Peyer's patch (tissue), 4 donors: ENCODE measurements at regions not wholly inside any gene's neighbourhood (a gene's known extent, or its start where the extent isn't known, plus 50 kb on each side); places are given as distances from the start of the nearest gene placed in this dataset.
A peak's percentile ranks its signal among the peaks of the same experiment; 100 is the strongest.

Experiments used
- POLR2A ChIP-seq, 2 donors: fragments of 450-650 bp; IDR thresholded peaks; one replicate each; pipeline ENCODE4 v1.5.1; 2017; ENCODE audit warnings: antibody characterized with exemption in 2 of 2, mild to moderate bottlenecking in 2 of 2, moderate library complexity in 2 of 2
- TF ChIP-seq, protein P1 (sequence below), 6 experiments: fragments of 450-650 bp in 4 of 6; fragments of 200-600 bp in 2 of 6; sonication (generic) in 1 of 6; IDR thresholded peaks; one replicate each; pipeline ENCODE4 v1.5.1; 2017 to 2019; ENCODE audit warnings: antibody characterized with exemption in 6 of 6, mild to moderate bottlenecking in 3 of 6, moderate library complexity in 1 of 6

DNA sequence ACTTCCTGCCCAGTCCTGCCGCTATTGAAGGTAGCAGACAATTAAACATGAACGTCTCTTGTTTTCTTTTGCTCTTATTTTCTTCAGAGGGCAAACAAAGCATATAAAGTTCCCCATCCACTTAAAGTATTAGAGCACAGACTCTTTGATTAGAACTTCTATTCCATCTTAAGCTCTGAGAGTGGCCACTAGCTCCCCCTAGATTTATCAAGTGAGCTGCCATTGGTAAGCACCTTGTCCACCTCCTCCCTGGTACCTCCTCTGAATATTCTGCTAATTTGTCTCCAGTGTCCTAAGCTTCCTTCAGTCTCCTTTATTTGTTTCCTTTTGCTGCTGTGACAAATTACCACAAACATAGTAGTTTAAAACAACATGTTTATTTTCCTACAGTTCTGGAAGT lies 264.3 kb upstream of the KCNN2 start:
- TF ChIP-seq, protein P1, sequence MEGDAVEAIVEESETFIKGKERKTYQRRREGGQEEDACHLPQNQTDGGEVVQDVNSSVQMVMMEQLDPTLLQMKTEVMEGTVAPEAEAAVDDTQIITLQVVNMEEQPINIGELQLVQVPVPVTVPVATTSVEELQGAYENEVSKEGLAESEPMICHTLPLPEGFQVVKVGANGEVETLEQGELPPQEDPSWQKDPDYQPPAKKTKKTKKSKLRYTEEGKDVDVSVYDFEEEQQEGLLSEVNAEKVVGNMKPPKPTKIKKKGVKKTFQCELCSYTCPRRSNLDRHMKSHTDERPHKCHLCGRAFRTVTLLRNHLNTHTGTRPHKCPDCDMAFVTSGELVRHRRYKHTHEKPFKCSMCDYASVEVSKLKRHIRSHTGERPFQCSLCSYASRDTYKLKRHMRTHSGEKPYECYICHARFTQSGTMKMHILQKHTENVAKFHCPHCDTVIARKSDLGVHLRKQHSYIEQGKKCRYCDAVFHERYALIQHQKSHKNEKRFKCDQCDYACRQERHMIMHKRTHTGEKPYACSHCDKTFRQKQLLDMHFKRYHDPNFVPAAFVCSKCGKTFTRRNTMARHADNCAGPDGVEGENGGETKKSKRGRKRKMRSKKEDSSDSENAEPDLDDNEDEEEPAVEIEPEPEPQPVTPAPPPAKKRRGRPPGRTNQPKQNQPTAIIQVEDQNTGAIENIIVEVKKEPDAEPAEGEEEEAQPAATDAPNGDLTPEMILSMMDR (IDR thresholded peaks at IDR 0.05) = peak in 1 of 6 experiments; percentile 3
- no peak for TF ChIP-seq POLR2A (IDR thresholded peaks at IDR 0.05)
